OCI-LY7 (cell line): ENCODE measurements at regions not wholly inside any gene's neighbourhood (a gene's known extent, or its start where the extent isn't known, plus 50 kb on each side); places are given as distances from the start of the nearest gene placed in this dataset.
"Not testable (repeated sequence)": the region's sequence is repeated elsewhere in the genome, so short reads cannot be mapped to it uniquely, and the experiment has no call there.

ENCODE experiments used
- BruUV-seq: library from RNA; stranded (reverse); fragments of 400-500 nt; replicated peaks from 2 replicates; lab custom pipeline; 2021; lab: Mats Ljungman, UMichigan
- CTCF ChIA-PET: fragments of 300-600 bp; sonication (Branson Sonifier 250); formaldehyde crosslinking; loops from one replicate; lab custom pipeline; 2022; ENCODE audit warnings: antibody characterized with exemption; ENCODE audit not compliant: unreplicated experiment; lab: Charles Lee
- POLR2A ChIA-PET: fragments of 300-600 bp; sonication (Branson Sonifier 250); formaldehyde crosslinking; loops from one replicate; lab custom pipeline; 2022; ENCODE audit warnings: antibody characterized with exemption; lab: Charles Lee
- DNase-seq: peaks from one replicate; pipeline ENCODE4 v3.0.0-alpha.2; 2015; ENCODE audit warnings: low spot score
- H2AFZ ChIP-seq: fragments of 200-600 bp; sonication (generic), shearing (Covaris generic); 2 replicates; pipeline ENCODE4 v1.6.1; 2014; ENCODE audit warnings: mild to moderate bottlenecking, antibody characterized with exemption, low read length, moderate library complexity
- H3K27ac ChIP-seq: fragments of 200-600 bp; sonication (generic); 2 replicates; pipeline ENCODE4 v1.5.1; 2014; ENCODE audit warnings: mixed run types, low read depth, mild to moderate bottlenecking, moderate library complexity, low read length, inconsistent platforms; ENCODE audit not compliant: poor library complexity, severe bottlenecking
- H3K36me3 ChIP-seq: fragments of 200-600 bp; sonication (generic); 2 replicates; pipeline ENCODE4 v1.6.1; 2014; ENCODE audit warnings: mild to moderate bottlenecking, antibody characterized with exemption, low read length, moderate library complexity, mixed read lengths; ENCODE audit not compliant: insufficient read depth
- H3K4me1 ChIP-seq: fragments of 200-600 bp; sonication (generic); 2 replicates; pipeline ENCODE4 v1.5.1; 2014; ENCODE audit warnings: mild to moderate bottlenecking, low read length; ENCODE audit not compliant: insufficient read depth, poor library complexity, severe bottlenecking
- H3K4me2 ChIP-seq: fragments of 200-600 bp; sonication (generic); 2 replicates; pipeline ENCODE4 v1.6.1; 2014; ENCODE audit warnings: mild to moderate bottlenecking, low read length
- H3K4me3 ChIP-seq: fragments of 200-600 bp; sonication (generic); 2 replicates; pipeline ENCODE4 v1.5.1; 2014; ENCODE audit warnings: mild to moderate bottlenecking, low read depth, low read length; ENCODE audit not compliant: poor library complexity, severe bottlenecking
- H3K79me2 ChIP-seq: fragments of 200-600 bp; sonication (generic); 2 replicates; pipeline ENCODE4 v1.6.1; 2016; ENCODE audit warnings: low read depth, mild to moderate bottlenecking, low read length, moderate library complexity, mixed read lengths; ENCODE audit not compliant: insufficient read depth
- H3K9me2 ChIP-seq: fragments of 200-600 bp; sonication (generic); 2 replicates; pipeline ENCODE4 v1.6.1; 2016; ENCODE audit warnings: mild to moderate bottlenecking, low read length, mixed read lengths; ENCODE audit not compliant: insufficient read depth
- H3K9me3 ChIP-seq: fragments of 200-600 bp; sonication (generic); 2 replicates; pipeline ENCODE4 v1.6.1; 2014; ENCODE audit warnings: mild to moderate bottlenecking, mixed run types, low read length, mixed read lengths
- H4K20me1 ChIP-seq: fragments of 200-600 bp; sonication (generic); 2 replicates; pipeline ENCODE4 v1.6.1; 2014; ENCODE audit warnings: mild to moderate bottlenecking, antibody characterized with exemption, low read length, moderate library complexity, mixed read lengths; ENCODE audit not compliant: insufficient read depth
- EZH2phosphoT487 ChIP-seq: fragments of 200-600 bp; sonication (generic); IDR thresholded peaks from 2 replicates; pipeline ENCODE4 v1.6.1; 2018; ENCODE audit warnings: low read depth, borderline replicate concordance, mild to moderate bottlenecking, mixed run types, antibody characterized with exemption, low read length, moderate library complexity, mixed read lengths
- intact Hi-C: fragments of 100-400 bp; cut with micrococcal nuclease; formaldehyde crosslinking; loops from one replicate; pipeline ENCODE4 v1.10.0; 2022; ENCODE audit not compliant: unreplicated experiment
- TF ChIP-seq, protein P1 (sequence below): fragments of 200-600 bp; sonication (generic); conservative IDR thresholded peaks from 2 replicates; pipeline ENCODE4 v1.5.1; 2014; ENCODE audit warnings: mild to moderate bottlenecking, antibody characterized with exemption, low read length, moderate library complexity, mixed read lengths

DNA sequence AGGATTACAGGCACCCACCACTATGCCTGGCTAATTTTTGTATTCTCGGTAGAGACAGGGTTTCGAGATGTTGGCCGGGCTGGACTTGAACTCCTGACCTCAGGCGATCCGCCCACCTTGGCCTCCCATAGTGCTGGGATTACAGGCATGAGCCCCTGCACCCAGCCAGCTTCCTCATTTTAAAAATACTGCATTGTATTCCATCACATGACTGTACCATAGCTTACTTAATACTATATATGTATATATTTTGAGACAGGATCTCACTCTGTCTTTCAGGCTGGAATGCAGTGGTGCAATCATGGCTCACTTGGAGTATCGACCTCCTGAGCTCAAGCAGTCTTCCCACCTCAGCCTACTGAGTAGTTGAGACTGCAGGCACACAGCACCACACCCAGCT is 459.5 kb upstream of the AMELY start:
- H2AFZ ChIP-seq, H3K9me3 ChIP-seq, H3K79me2 ChIP-seq, BruUV-seq, H3K4me1 ChIP-seq, intact Hi-C loops, H3K4me3 ChIP-seq, DNase-seq, CTCF ChIA-PET, POLR2A ChIA-PET, H3K27ac ChIP-seq, H3K4me2 ChIP-seq, H4K20me1 ChIP-seq, H3K9me2 ChIP-seq: not testable (repeated sequence)
- H3K36me3 ChIP-seq = peaks cover 62% of the 10 kb centered on the region

GRCh38 chrY:7359520-7359919 is 448.0 kb upstream of the AMELY start:
- H2AFZ ChIP-seq = no peak overlapping the region
- H3K9me3 ChIP-seq = no peaks in the 10 kb centered on the region
- TF ChIP-seq, protein P1, sequence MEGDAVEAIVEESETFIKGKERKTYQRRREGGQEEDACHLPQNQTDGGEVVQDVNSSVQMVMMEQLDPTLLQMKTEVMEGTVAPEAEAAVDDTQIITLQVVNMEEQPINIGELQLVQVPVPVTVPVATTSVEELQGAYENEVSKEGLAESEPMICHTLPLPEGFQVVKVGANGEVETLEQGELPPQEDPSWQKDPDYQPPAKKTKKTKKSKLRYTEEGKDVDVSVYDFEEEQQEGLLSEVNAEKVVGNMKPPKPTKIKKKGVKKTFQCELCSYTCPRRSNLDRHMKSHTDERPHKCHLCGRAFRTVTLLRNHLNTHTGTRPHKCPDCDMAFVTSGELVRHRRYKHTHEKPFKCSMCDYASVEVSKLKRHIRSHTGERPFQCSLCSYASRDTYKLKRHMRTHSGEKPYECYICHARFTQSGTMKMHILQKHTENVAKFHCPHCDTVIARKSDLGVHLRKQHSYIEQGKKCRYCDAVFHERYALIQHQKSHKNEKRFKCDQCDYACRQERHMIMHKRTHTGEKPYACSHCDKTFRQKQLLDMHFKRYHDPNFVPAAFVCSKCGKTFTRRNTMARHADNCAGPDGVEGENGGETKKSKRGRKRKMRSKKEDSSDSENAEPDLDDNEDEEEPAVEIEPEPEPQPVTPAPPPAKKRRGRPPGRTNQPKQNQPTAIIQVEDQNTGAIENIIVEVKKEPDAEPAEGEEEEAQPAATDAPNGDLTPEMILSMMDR = no peak
- TF ChIP-seq EZH2phosphoT487 = no peak
- no peaks in the 10 kb centered on the region for H4K20me1 ChIP-seq
- no TSS peak for BruUV-seq
- no peak overlapping the region for H3K4me2 ChIP-seq
- intact Hi-C loops = no loop called here
- H3K27ac ChIP-seq = no peak overlapping the region
- H3K79me2 ChIP-seq = no peaks in the 10 kb centered on the region
- POLR2A ChIA-PET = no interaction called here
- CTCF ChIA-PET = no interaction called here
- no peaks in the 10 kb centered on the region for H3K9me2 ChIP-seq
- H3K36me3 ChIP-seq = peaks cover 64% of the 10 kb centered on the region
- peaks cover 4% of the 10 kb centered on the region for H3K4me1 ChIP-seq
- H3K4me3 ChIP-seq = no peak overlapping the region
- no peak for DNase-seq

DNA sequence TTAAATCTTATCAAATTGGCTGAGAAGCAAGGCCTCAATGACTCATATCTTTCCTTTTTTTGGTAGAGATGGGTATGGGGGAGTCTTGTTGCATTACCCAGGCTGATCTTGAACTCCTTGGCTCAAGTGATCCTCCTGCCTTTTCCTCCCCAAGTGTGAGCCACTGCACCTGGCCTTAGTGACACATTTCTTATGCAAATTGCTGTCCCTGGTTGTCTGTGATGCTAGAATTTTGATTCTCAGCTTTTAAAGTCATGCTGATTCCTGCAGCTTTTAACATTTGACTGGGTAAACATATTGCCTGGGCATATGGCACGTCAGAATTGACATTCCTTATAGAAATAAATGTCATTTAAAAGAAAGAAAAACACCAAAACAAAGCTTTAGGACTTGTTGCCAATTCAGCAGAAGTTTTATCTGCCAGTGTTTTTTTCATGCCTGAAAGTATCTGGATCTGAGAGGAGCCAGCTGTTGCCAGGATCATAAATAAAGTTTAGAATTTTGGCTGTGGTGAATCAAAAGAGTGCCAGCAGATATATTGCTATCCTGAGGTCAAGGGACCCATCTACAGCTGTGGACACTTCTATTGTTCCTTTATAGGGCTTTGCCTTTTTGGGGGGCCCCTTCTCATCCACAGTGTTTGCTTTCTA is 446.7 kb upstream of the AMELY start:
- Histone ChIP-seq H3K9me2 (no peaks in the 10 kb centered on the region), H3K9me3 (no peaks in the 10 kb centered on the region), H2AFZ (no peak overlapping the region), H3K4me2 (no peak overlapping the region), H4K20me1 (no peaks in the 10 kb centered on the region), H3K79me2 (no peaks in the 10 kb centered on the region), H3K36me3 (peaks cover 62% of the 10 kb centered on the region), H3K4me3 (no peak overlapping the region), H3K4me1 (peaks cover 4% of the 10 kb centered on the region), H3K27ac (no peak overlapping the region)
- CTCF ChIA-PET = no interaction called here
- BruUV-seq = no TSS peak
- intact Hi-C loops = no loop called here
- DNase-seq = no peak
- POLR2A ChIA-PET = interaction anchor here (0.8 kb wide), 1 partner anchor 371 kb away, joined by 3 read pairs; no protein-coding TSS in a partner anchor
- TF ChIP-seq EZH2phosphoT487 = no peak

DNA sequence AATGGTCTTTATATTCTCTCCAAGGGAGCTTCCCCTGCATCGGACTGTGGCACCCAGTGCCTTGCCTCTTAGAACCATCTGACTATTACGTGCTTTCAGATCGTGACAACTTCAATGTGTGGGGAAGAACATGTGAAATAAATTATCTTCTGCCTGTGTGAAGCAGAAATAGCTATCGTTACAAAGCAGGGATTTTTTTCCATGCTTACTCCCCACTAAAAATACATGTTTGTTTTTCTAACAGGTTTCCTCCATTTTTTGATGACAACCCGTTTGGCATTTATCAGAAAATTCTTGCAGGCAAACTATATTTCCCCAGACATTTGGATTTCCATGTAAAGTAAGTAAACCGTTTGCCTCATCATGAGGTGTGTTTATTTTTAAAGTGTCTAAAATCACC is 444.3 kb upstream of the AMELY start:
- peaks cover 59% of the 10 kb centered on the region for H3K36me3 ChIP-seq
- CTCF ChIA-PET, H3K4me2 ChIP-seq, H3K79me2 ChIP-seq, DNase-seq, H3K9me3 ChIP-seq, BruUV-seq, H3K4me1 ChIP-seq, H4K20me1 ChIP-seq, H2AFZ ChIP-seq, H3K9me2 ChIP-seq, H3K4me3 ChIP-seq, H3K27ac ChIP-seq, intact Hi-C loops, POLR2A ChIA-PET: not testable (repeated sequence)
